H9 (cell line): ENCODE measurements at regions not wholly inside any gene's neighbourhood (a gene's known extent, or its start where the extent isn't known, plus 50 kb on each side); places are given as distances from the start of the nearest gene placed in this dataset.
A peak's percentile ranks its signal among the peaks of the same experiment; 100 is the strongest.

Source experiments
- DNase-seq: peaks from one replicate; pipeline ENCODE4 v3.0.0-alpha.2; 2017
- H2AFZ ChIP-seq: one replicate; pipeline ENCODE4 v1.6.1; 2013; ENCODE audit warnings: mild to moderate bottlenecking, low read length, control low read depth, moderate library complexity
- H2AK5ac ChIP-seq: 2 replicates; pipeline ENCODE4 v1.6.1; 2013; ENCODE audit warnings: low read length, control low read depth, mixed read lengths; ENCODE audit not compliant: insufficient read length
- H2BK120ac ChIP-seq: one replicate; pipeline ENCODE4 v1.6.1; 2013; ENCODE audit warnings: low read depth, mild to moderate bottlenecking, low read length, control low read depth, inconsistent platforms; ENCODE audit not compliant: poor library complexity, severe bottlenecking
- H2BK12ac ChIP-seq: 2 replicates; pipeline ENCODE4 v1.6.1; 2013; ENCODE audit warnings: low read length, control low read depth, mixed read lengths, low read depth; ENCODE audit not compliant: insufficient read length
- H2BK15ac ChIP-seq: 2 replicates; pipeline ENCODE4 v1.6.1; 2013; ENCODE audit warnings: low read depth, low read length, control low read depth
- H2BK20ac ChIP-seq: one replicate; pipeline ENCODE4 v1.6.1; 2013; ENCODE audit warnings: low read depth, mild to moderate bottlenecking, low read length, control low read depth, inconsistent platforms; ENCODE audit not compliant: poor library complexity, severe bottlenecking
- H2BK5ac ChIP-seq: 2 replicates; pipeline ENCODE4 v1.6.1; 2013; ENCODE audit warnings: low read length, control low read depth, mixed read lengths; ENCODE audit not compliant: insufficient read length
- H3K14ac ChIP-seq: 2 replicates; pipeline ENCODE4 v1.6.1; 2013; ENCODE audit warnings: low read length, control low read depth; ENCODE audit not compliant: insufficient read depth
- H3K18ac ChIP-seq: 2 replicates; pipeline ENCODE4 v1.6.1; 2013; ENCODE audit warnings: low read depth, mild to moderate bottlenecking, mixed read lengths, low read length, control low read depth; ENCODE audit not compliant: insufficient read length
- H3K23ac ChIP-seq: 2 replicates; pipeline ENCODE4 v1.6.1; 2013; ENCODE audit warnings: low read length, control low read depth, mixed read lengths, low read depth; ENCODE audit not compliant: insufficient read length
- H3K23me2 ChIP-seq: 2 replicates; pipeline ENCODE4 v1.6.1; 2013; ENCODE audit warnings: low read depth, mild to moderate bottlenecking, mixed read lengths, low read length, control low read depth; ENCODE audit not compliant: insufficient read length, poor library complexity, severe bottlenecking
- H3K27ac ChIP-seq: 2 replicates; pipeline ENCODE4 v1.5.1; 2013; ENCODE audit warnings: low read length, control low read depth, mixed read lengths, low read depth; ENCODE audit not compliant: insufficient read length
- H3K27me3 ChIP-seq: 2 replicates; pipeline ENCODE4 v1.6.1; 2013; ENCODE audit warnings: low read length, control low read depth, inconsistent platforms; ENCODE audit not compliant: insufficient read depth
- H3K4ac ChIP-seq: 2 replicates; pipeline ENCODE4 v1.6.1; 2013; ENCODE audit warnings: low read depth, mild to moderate bottlenecking, control low read depth, inconsistent platforms, low read length, moderate library complexity
- H3K4me1 ChIP-seq: 2 replicates; pipeline ENCODE4 v1.6.1; 2013; ENCODE audit warnings: low read length, control low read depth, inconsistent platforms; ENCODE audit not compliant: insufficient read depth
- H3K4me2 ChIP-seq: 2 replicates; pipeline ENCODE4 v1.6.1; 2013; ENCODE audit warnings: low read length, control low read depth, mixed read lengths; ENCODE audit not compliant: insufficient read length, insufficient read depth
- H3K56ac ChIP-seq: 2 replicates; pipeline ENCODE4 v1.6.1; 2013; ENCODE audit warnings: low read depth, mild to moderate bottlenecking, mixed read lengths, low read length, control low read depth; ENCODE audit not compliant: insufficient read length
- H3K79me1 ChIP-seq: 2 replicates; pipeline ENCODE4 v1.6.1; 2013; ENCODE audit warnings: low read depth, mild to moderate bottlenecking, moderate library complexity, low read length, control low read depth, inconsistent platforms; ENCODE audit not compliant: insufficient read depth, poor library complexity, severe bottlenecking
- H3K79me2 ChIP-seq: 2 replicates; pipeline ENCODE4 v1.6.1; 2013; ENCODE audit warnings: low read length, control low read depth, inconsistent platforms; ENCODE audit not compliant: insufficient read depth
- H3K9ac ChIP-seq: 2 replicates; pipeline ENCODE4 v1.6.1; 2013; ENCODE audit warnings: low read length, control low read depth, mixed read lengths; ENCODE audit not compliant: insufficient read length; ENCODE audit errors: extremely low read depth
- H3K9me3 ChIP-seq: one replicate; pipeline ENCODE4 v1.6.1; 2013; ENCODE audit warnings: low read depth, low read length, inconsistent platforms; ENCODE audit not compliant: control insufficient read depth
- H3T11ph ChIP-seq: one replicate; pipeline ENCODE4 v1.6.1; 2013; ENCODE audit warnings: mild to moderate bottlenecking, low read length, control low read depth, inconsistent platforms
- H4K20me1 ChIP-seq: one replicate; pipeline ENCODE4 v1.6.1; 2013; ENCODE audit not compliant: control insufficient read depth, insufficient read length, insufficient read depth
- H4K5ac ChIP-seq: 2 replicates; pipeline ENCODE4 v1.6.1; 2013; ENCODE audit warnings: low read depth, mild to moderate bottlenecking, mixed read lengths, low read length, control low read depth; ENCODE audit not compliant: insufficient read length
- H4K8ac ChIP-seq: replicated peaks from 2 replicates; pipeline ENCODE4 v1.6.1; 2013; ENCODE audit warnings: low read length, control low read depth, mixed read lengths, low read depth; ENCODE audit not compliant: insufficient read length
- H4K91ac ChIP-seq: 2 replicates; pipeline ENCODE4 v1.6.1; 2013; ENCODE audit warnings: low read depth, mild to moderate bottlenecking, moderate library complexity, mixed read lengths, low read length, control low read depth; ENCODE audit not compliant: insufficient read length
- H3K27ac Mint-ChIP-seq, 3 experiments: 2 replicates in 2 of 3; 3 replicates in 1 of 3; pipeline ENCODE4 v1.8.0; 2020 to 2021; ENCODE audit warnings: mixed read lengths in 3 of 3, mild to moderate bottlenecking in 1 of 3, moderate library complexity in 1 of 3
- H3K27me3 Mint-ChIP-seq: 2 replicates; pipeline ENCODE4 v1.8.0; 2021; ENCODE audit warnings: low read depth, mild to moderate bottlenecking, moderate library complexity, mixed read lengths
- H3K36me3 Mint-ChIP-seq, 3 experiments: 2 replicates in 2 of 3; 3 replicates in 1 of 3; pipeline ENCODE4 v1.8.0; 2020 to 2021; ENCODE audit warnings: low read depth in 3 of 3, mixed read lengths in 3 of 3; ENCODE audit not compliant: insufficient read depth in 1 of 3
- H3K4me1 Mint-ChIP-seq, 2 experiments: 2 replicates each; pipeline ENCODE4 v1.8.0; 2020; ENCODE audit warnings: mixed read lengths in 2 of 2
- H3K4me3 Mint-ChIP-seq, 2 experiments: 2 replicates in 1 of 2; 3 replicates in 1 of 2; pipeline ENCODE4 v1.8.0; 2020 to 2021; ENCODE audit warnings: mild to moderate bottlenecking in 2 of 2, mixed read lengths in 2 of 2, moderate library complexity in 1 of 2
- H3K9me3 Mint-ChIP-seq, 2 experiments: 2 replicates in 1 of 2; 3 replicates in 1 of 2; pipeline ENCODE4 v1.8.0; 2020; ENCODE audit warnings: mild to moderate bottlenecking in 2 of 2, mixed read lengths in 2 of 2, moderate library complexity in 1 of 2
- CTCF ChIP-seq: fragments of 200-600 bp; sonication (generic); conservative IDR thresholded peaks from 3 replicates; pipeline ENCODE4 v1.8.0; 2021; ENCODE audit warnings: antibody characterized with exemption, mild to moderate bottlenecking
- WGBS: extraction: QIAGEN DNeasy Blood & Tissue Kit; methylation state at CpG from one replicate; pipeline ENCODE4 v1.1.7; 2013; ENCODE audit warnings: missing lambda C conversion rate, low lambda C conversion rate, mixed read lengths; ENCODE audit not compliant: insufficient read length; ENCODE audit errors: extremely low coverage; 5-methylcytosine and 5-hydroxymethylcytosine counted together

- H3T11ph ChIP-seq: no peak overlapping the region
- H3K9me3 ChIP-seq: no peaks in the 10 kb centered on the region
- no peaks in the 10 kb centered on the region for H3K4me1 ChIP-seq
- peaks cover 15 to 21% of the 10 kb centered on the region in 2 experiments for H3K4me1 Mint-ChIP-seq
- no peaks in the 10 kb centered on the region for H3K79me1 ChIP-seq
- H3K4ac ChIP-seq: no peak overlapping the region
- H2AFZ ChIP-seq: no peak overlapping the region
- H4K8ac ChIP-seq: no peak overlapping the region
- H4K5ac ChIP-seq: no peak overlapping the region
- peak overlapping the region in 1 of 3 experiments; percentile 45; a peak in 1 of 7 replicates for H3K27ac Mint-ChIP-seq
- WGBS: no CpG with 5 or more reads among the region's 2 CpGs
- H3K79me2 ChIP-seq: no peaks in the 10 kb centered on the region
- DNase-seq: no peak
- H2BK12ac ChIP-seq: no peak overlapping the region
- no peak overlapping the region for H3K23ac ChIP-seq
- no peaks in the 10 kb centered on the region for H3K27me3 ChIP-seq
- H3K23me2 ChIP-seq: no peaks in the 10 kb centered on the region
- no peak overlapping the region for H3K27ac ChIP-seq
- H2BK5ac ChIP-seq: no peak overlapping the region
- H3K56ac ChIP-seq: no peak overlapping the region
- no peak overlapping the region for H3K4me2 ChIP-seq
- H3K4me3 Mint-ChIP-seq: no peak overlapping the region
- H3K14ac ChIP-seq: no peak overlapping the region
- no peak overlapping the region for H4K91ac ChIP-seq
- H3K18ac ChIP-seq: no peak overlapping the region
- no peak overlapping the region for H3K9ac ChIP-seq
- H2AK5ac ChIP-seq: no peak overlapping the region
- H3K9me3 Mint-ChIP-seq: no peaks in the 10 kb centered on the region; a peak in 1 of 5 replicates
- H3K27me3 Mint-ChIP-seq: no peaks in the 10 kb centered on the region
- no peaks in the 10 kb centered on the region for H4K20me1 ChIP-seq
- no peak overlapping the region for H2BK20ac ChIP-seq
- H3K36me3 Mint-ChIP-seq: no peaks in the 10 kb centered on the region
- peak; percentile 28; the same call in 2 of the 3 replicates for TF ChIP-seq CTCF
- H2BK120ac ChIP-seq: no peak overlapping the region
- no peak overlapping the region for H2BK15ac ChIP-seq
Observed at GRCh38 chr9:105046907-105047741, 119.2 kb upstream of the ABCA1 start.
